ENCODE measurements at regions not wholly inside any gene's neighbourhood (a gene's known extent, or its start where the extent isn't known, plus 50 kb on each side); places are given as distances from the start of the nearest gene placed in this dataset.

DNA sequence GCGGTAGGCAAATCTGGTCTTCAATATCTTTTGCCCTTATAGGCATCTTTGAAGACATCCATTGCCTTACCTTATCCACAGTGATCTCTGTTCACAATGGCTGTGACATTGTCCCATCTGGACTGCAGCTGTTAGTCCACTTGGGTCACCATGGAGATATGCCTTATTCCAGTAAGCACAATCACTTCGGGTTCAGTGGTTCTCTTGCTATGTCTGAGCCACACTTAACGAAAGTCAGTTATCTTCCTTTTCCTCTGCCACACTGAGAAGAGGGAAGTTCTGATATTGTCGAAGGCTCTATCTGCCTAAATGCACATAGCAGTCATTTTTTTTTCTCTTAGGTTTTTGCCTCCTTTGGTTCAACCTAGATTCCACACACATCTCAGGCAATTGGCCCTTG lies 119.0 kb upstream of the SATB1 start:
- no peak for TF ChIP-seq POLR2A (IDR thresholded peaks at IDR 0.05; ENCODE audit: low read depth, low read length)
- TF ChIP-seq TAF1 (IDR thresholded peaks at IDR 0.05; ENCODE audit: borderline replicate concordance, low read depth, low read length), result no peak
- TF ChIP-seq POLR2AphosphoS5 (IDR thresholded peaks at IDR 0.05; ENCODE audit: low read depth, low read length), result no peak

All from GM12892 (cell line).